HG02938 (cell line): ENCODE measurements at regions not wholly inside any gene's neighbourhood (a gene's known extent, or its start where the extent isn't known, plus 50 kb on each side); places are given as distances from the start of the nearest gene placed in this dataset.
"Not testable (repeated sequence)": the region's sequence is repeated elsewhere in the genome, so short reads cannot be mapped to it uniquely, and the experiment has no call there.

Source experiments
- ATAC-seq: cut with Tn5 transposase; IDR thresholded peaks from one replicate; pipeline ENCODE4 v1.9.1; 2021; ENCODE audit warnings: mild to moderate bottlenecking, moderate library complexity; ENCODE audit not compliant: unreplicated experiment

- no peak for ATAC-seq
These were observed 54.2 kb upstream of the PIK3R4 start for GRCh38 chr3:130800829-130801228.

- no peak for ATAC-seq
These were observed 54.8 kb upstream of the PIK3R4 start for GRCh38 chr3:130801473-130801872.

GRCh38 chr3:130811557-130811956 is 64.9 kb upstream of the PIK3R4 start:
- no peak for ATAC-seq

- no peak for ATAC-seq
These were observed 68.3 kb upstream of the PIK3R4 start for GRCh38 chr3:130814691-130815472.

- no peak for ATAC-seq
These were observed 70.2 kb upstream of the PIK3R4 start for GRCh38 chr3:130816561-130817445.

- ATAC-seq: not testable (repeated sequence)
These were observed 71.4 kb upstream of the PIK3R4 start for GRCh38 chr3:130818066-130818465.

GRCh38 chr3:130820976-130821375 is 72.9 kb upstream of the ATP2C1 start:
- ATAC-seq: no peak

GRCh38 chr3:130821806-130822205 is 72.1 kb upstream of the ATP2C1 start:
- no peak for ATAC-seq

- no peak for ATAC-seq
These were observed 70.5 kb upstream of the ATP2C1 start for GRCh38 chr3:130823241-130823884.

GRCh38 chr3:130823996-130824395 is 69.9 kb upstream of the ATP2C1 start:
- ATAC-seq: no peak

GRCh38 chr3:130825762-130826299 is 68.1 kb upstream of the ATP2C1 start:
- ATAC-seq: no peak

GRCh38 chr3:130826516-130827182 is 67.2 kb upstream of the ATP2C1 start:
- no peak for ATAC-seq

- no peak for ATAC-seq
These were observed 66.4 kb upstream of the ATP2C1 start for GRCh38 chr3:130827486-130827885.

GRCh38 chr3:130828948-130829947 is 64.6 kb upstream of the ATP2C1 start:
- ATAC-seq: no peak

GRCh38 chr3:130831719-130832400 is 62.0 kb upstream of the ATP2C1 start:
- ATAC-seq: no peak

- ATAC-seq: not testable (repeated sequence)
These were observed 61.5 kb upstream of the ATP2C1 start for GRCh38 chr3:130832401-130832746.

GRCh38 chr3:130834476-130834875 is 59.4 kb upstream of the ATP2C1 start:
- ATAC-seq: no peak

GRCh38 chr3:130835483-130835882 is 58.4 kb upstream of the ATP2C1 start:
- ATAC-seq: no peak
